ENCODE measurements at regions not wholly inside any gene's neighbourhood (a gene's known extent, or its start where the extent isn't known, plus 50 kb on each side); places are given as distances from the start of the nearest gene placed in this dataset.

DNA sequence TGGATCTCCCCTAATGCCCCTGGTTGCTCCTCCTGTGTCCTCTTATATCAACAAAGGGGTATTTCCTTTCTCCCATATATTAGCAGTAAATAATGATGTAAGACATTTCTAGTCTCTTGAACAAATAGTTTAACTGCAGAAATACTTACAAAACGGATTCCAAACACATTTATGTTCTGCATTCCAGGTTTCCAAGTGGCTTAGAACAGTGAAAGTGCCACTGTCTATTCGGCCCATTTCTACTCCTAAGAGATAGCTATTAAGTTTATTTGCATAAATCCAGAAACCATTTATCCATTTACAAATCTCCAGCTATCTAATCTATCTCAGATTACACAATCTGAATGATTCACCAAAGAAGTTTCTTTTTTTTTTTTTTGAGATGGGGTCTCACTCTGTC lies 55.8 kb upstream of the FRMD4B start:
- no peak for DNase-seq (ENCODE audit: low spot score)

DNA sequence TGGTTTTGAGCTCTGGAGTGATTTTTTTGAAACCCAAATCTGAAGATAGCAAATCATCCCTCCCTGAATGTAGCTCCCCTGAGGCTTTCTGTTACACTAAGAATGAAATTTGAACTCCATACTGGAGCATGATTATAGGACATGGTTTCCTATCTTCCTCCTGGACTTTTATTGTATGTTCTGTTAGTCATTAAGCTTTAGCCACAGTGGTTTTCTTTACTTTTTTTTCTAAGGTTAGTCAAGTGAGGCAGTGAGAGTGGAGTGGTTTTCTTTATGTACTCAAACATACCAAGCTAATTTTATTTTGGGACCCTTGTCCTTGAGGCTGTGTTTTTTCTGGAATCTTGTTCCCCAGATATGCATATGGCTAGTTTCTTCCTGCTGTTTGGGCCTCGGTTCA lies 55.2 kb upstream of the FRMD4B start:
- DNase-seq (ENCODE audit: low spot score), result no peak

DNA sequence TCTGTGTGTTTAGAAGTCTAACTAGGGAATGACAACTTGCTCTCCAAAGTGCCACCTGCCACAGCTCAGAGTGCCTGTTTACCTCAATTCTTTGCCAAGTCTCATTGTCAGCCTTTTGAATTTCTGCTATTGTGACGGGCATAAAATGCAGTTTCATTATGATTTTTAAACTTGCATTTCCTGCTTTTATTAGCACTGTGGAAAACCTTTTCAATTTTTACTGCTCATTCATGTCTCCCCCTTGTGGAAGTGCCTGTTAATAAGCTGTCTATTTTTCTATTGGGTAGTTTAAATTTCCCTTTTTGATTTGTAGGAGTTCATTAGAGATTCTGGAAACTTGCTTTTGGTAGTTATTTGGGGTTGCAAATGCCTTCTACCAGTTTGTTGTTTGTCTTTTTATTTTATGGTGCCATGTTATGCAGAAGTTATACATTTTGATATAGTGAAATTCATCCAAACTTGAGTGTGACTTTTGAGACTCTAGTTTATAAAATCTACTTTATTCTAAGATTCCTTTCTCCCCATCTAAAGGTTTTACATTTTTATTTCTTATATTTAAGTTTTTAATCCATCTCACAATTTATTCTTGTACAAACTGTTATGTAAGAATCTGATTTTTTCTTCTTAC lies 53.9 kb upstream of the FRMD4B start:
- DNase-seq (ENCODE audit: low spot score), result peak; percentile 38

DNA sequence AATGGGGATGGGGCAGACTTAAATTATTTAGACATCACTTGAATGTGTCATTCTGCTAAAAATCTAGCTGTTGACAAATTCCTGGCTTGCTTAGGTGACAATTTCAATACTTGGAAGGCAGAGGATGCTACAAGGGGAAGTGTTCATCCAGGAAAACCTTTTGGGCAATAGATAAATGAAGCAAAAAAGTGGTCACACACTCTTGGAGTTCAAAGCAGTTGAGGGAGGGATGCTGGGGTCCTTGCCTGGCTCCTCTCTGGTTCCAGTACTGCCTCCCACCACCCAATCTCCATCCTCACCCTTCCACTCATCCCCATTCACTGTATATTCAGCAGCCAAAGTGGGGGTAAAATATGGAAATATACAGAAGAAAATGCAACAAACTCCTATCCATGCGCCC lies 52.6 kb upstream of the FRMD4B start:
- no peak for DNase-seq (ENCODE audit: low spot score)

DNA sequence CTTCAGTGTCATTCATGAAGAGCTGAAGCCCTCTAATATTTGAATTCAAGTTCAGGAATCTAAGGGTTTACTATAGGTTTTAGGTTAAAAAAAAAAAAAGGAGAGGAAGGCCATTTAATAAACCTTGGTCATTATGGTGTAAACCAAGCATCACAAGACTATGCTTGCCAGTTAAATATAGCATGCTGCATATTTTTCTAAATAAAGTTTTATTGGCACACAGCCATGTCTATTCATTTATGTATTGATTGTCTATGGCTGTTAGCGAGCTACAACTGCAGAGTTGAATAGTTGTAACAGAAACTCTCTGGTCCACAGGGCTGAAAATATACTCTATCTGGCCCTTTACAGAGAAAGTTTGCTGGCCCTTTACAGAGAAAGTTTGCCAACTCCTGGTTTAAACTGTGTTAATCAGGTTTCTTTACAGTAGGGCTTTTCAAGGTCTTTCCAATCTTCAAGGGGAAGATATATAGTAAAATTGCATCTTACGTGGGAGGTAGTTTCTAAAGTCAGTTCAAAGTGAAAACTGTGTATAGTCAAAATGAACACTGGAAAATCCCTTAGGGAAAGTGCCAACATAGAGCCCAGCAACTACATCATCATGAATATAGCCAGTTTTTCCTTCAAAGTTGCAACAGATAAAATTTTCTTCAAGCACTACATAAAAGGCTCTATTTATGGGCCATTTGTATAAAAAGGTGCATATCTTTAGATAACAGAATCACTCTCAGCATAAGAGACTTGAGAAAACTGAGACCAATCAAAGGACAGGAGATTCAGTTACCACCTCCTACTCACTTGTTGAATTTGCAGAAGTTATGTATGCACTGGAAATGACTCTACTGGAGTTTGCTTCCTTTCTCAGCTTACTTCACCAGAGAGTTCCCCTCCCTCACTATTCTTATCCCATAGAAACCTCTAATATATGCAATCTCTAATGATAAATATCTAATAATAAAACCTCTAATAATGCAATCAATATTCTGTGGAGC lies 49.7 kb upstream of the FRMD4B start:
- no peak for DNase-seq (ENCODE audit: low spot score)

Data from H4 (cell line).